Gastrocnemius medialis (tissue), 4 donors: ENCODE measurements at regions not wholly inside any gene's neighbourhood (a gene's known extent, or its start where the extent isn't known, plus 50 kb on each side); places are given as distances from the start of the nearest gene placed in this dataset.

Experiments used
- ATAC-seq, 2 donors: fragments of 150-250 bp; one replicate each; pipeline ENCODE4 v1.9.1; 2016
- DNase-seq, 2 donors: peaks; one replicate each; pipeline ENCODE4 v3.0.0-alpha.2; 2019
- H3K27ac ChIP-seq, 4 donors: fragments of 200-600 bp; sonication (generic); 1 replicate in 1 of 4; 2 replicates in 3 of 4; pipeline ENCODE4 v1.5.1; 2016 to 2018; ENCODE audit warnings: mild to moderate bottlenecking in 2 of 4, moderate library complexity in 1 of 4
- H3K27me3 ChIP-seq, 3 donors: fragments of 200-600 bp; sonication (generic) in 2 of 3; 1 replicate in 1 of 3; 2 replicates in 2 of 3; pipeline versions ENCODE4 v1.5.1 to v1.6.0; 2016 to 2019; ENCODE audit warnings: mild to moderate bottlenecking in 1 of 3, moderate library complexity in 1 of 3
- H3K36me3 ChIP-seq, 2 donors: fragments of 200-600 bp; sonication (generic) in 1 of 2; one replicate each; pipeline ENCODE4 v1.5.1; 2017 to 2018
- H3K4me1 ChIP-seq, 2 donors: fragments of 200-600 bp; sonication (generic) in 1 of 2; one replicate each; pipeline ENCODE4 v1.5.1; 2016 to 2017; ENCODE audit warnings: mild to moderate bottlenecking in 2 of 2
- H3K4me3 ChIP-seq, 4 donors: fragments of 200-600 bp; sonication (generic) in 3 of 4; 1 replicate in 1 of 4; 2 replicates in 3 of 4; pipeline ENCODE4 v1.5.1; 2016 to 2019; ENCODE audit warnings: mild to moderate bottlenecking in 2 of 4
- H3K9me3 ChIP-seq, 3 donors: fragments of 200-600 bp; sonication (generic) in 2 of 3; 1 replicate in 1 of 3; 2 replicates in 2 of 3; pipeline ENCODE4 v1.5.1; 2016 to 2019
- POLR2A ChIP-seq, 2 donors: fragments of 450-650 bp; IDR thresholded peaks; one replicate each; pipeline ENCODE4 v1.6.1; 2017; ENCODE audit warnings: antibody characterized with exemption in 2 of 2, mild to moderate bottlenecking in 2 of 2, moderate library complexity in 2 of 2
- in situ Hi-C, 4 donors: fragments of 200-750 bp; cut with MboI; loops; one replicate each; pipeline versions ENCODE4 v1.15.0 to v1.8.0; 2017; ENCODE audit warnings: low sequenced_read_pairs in 4 of 4
- intact Hi-C: fragments of 100-400 bp; cut with DNase I; formaldehyde crosslinking; loops from one replicate; pipeline ENCODE4 v1.15.1; 2023; ENCODE audit warnings: low total_unique reads
- TF ChIP-seq, protein P1 (sequence below), 5 experiments: fragments of 450-650 bp in 3 of 5; fragments of 200-600 bp in 2 of 5; sonication (generic) in 2 of 5; IDR thresholded peaks in 4 of 5; conservative IDR thresholded peaks in 1 of 5; 1 replicate in 4 of 5; 2 replicates in 1 of 5; pipeline ENCODE4 v1.5.1; 2016 to 2019; ENCODE audit warnings: antibody characterized with exemption in 5 of 5, mild to moderate bottlenecking in 3 of 5, moderate library complexity in 3 of 5

DNA sequence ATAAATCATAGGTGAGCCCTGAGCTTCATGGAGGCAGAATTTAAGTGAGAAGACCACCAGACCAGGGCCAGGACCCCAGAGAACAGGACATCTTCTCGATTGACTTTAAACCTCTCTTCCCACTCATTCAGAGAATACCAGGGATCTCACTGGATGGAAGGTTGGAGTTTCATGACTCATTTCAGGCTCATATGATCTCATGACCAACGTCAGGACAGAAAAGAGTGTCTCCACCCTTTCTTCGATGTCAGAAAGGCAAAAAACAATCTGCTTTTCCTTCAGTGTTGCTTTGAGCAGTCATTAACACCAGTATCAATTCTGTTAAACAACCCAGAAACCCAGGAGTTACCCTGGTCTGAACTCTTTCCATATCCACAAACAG lies 361.0 kb downstream of the KLF12 start:
- H3K27ac ChIP-seq = no peak overlapping the region
- no peak overlapping the region for H3K4me3 ChIP-seq
- no peaks in the 10 kb centered on the region for H3K27me3 ChIP-seq
- no peaks in the 10 kb centered on the region for H3K36me3 ChIP-seq
- ATAC-seq = no peak
- peaks cover 19 to 29% of the 10 kb centered on the region in 2 donors for H3K4me1 ChIP-seq
- intact Hi-C loops (no loop called here), in situ Hi-C loops (loop anchor here in 3 of 4 donors (25.0 kb wide), 1 partner anchor 1439 kb away; no protein-coding TSS in a partner anchor)
- no peaks in the 10 kb centered on the region for H3K9me3 ChIP-seq
- no peak for DNase-seq
- TF ChIP-seq POLR2A (IDR thresholded peaks at IDR 0.05) = no peak
- TF ChIP-seq, protein P1, sequence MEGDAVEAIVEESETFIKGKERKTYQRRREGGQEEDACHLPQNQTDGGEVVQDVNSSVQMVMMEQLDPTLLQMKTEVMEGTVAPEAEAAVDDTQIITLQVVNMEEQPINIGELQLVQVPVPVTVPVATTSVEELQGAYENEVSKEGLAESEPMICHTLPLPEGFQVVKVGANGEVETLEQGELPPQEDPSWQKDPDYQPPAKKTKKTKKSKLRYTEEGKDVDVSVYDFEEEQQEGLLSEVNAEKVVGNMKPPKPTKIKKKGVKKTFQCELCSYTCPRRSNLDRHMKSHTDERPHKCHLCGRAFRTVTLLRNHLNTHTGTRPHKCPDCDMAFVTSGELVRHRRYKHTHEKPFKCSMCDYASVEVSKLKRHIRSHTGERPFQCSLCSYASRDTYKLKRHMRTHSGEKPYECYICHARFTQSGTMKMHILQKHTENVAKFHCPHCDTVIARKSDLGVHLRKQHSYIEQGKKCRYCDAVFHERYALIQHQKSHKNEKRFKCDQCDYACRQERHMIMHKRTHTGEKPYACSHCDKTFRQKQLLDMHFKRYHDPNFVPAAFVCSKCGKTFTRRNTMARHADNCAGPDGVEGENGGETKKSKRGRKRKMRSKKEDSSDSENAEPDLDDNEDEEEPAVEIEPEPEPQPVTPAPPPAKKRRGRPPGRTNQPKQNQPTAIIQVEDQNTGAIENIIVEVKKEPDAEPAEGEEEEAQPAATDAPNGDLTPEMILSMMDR (IDR thresholded peaks at IDR 0.05 in 4 of 5, conservative IDR thresholded peaks at IDR 0.05 in 1 of 5) = no peak

DNA sequence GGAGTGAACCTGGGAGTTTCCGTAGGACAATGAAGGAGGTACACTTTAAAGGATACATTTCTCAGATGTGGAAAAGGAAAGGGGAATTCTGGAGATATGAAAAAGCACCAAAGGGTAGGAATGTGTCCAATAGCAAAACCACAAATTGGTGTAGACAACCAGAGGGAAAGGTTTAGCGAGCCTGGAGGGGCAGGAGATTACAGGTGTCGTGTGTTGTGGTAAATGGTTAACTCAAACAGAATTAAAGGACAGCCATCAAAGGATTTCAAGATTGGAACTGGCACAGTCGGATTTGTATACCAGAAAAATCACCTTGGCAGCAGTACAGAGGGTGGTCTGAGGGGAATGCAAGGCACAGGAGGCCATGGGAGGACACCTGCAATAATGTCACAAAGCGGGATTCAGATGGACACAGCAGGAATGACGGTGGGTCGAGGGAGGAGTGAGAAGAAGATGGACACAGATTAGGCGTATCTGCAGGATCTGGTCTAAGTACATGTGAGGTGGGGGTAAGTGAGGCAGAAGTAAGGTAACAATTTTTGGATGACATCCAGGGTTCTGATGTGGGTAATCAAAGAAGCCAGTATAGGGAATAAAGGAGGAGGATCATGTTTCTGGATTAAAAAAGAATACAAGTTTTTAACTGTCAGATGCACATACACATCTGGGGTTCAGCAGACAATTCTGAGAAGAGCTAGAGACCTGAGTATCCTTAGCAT lies 361.6 kb downstream of the KLF12 start:
- Histone ChIP-seq H3K27me3 (no peaks in the 10 kb centered on the region), H3K27ac (no peak overlapping the region), H3K36me3 (no peaks in the 10 kb centered on the region), H3K9me3 (no peaks in the 10 kb centered on the region), H3K4me3 (no peak overlapping the region), H3K4me1 (peaks cover 19 to 34% of the 10 kb centered on the region in 2 donors)
- ATAC-seq (no peak), DNase-seq (no peak)
- in situ Hi-C loops = loop anchor here in 3 of 4 donors (25.0 kb wide), 1 partner anchor 1440 kb away; no protein-coding TSS in a partner anchor
- TF ChIP-seq POLR2A (IDR thresholded peaks at IDR 0.05) = no peak
- TF ChIP-seq, protein P1 (IDR thresholded peaks at IDR 0.05 in 4 of 5, conservative IDR thresholded peaks at IDR 0.05 in 1 of 5) = no peak
- intact Hi-C loops = no loop called here

DNA sequence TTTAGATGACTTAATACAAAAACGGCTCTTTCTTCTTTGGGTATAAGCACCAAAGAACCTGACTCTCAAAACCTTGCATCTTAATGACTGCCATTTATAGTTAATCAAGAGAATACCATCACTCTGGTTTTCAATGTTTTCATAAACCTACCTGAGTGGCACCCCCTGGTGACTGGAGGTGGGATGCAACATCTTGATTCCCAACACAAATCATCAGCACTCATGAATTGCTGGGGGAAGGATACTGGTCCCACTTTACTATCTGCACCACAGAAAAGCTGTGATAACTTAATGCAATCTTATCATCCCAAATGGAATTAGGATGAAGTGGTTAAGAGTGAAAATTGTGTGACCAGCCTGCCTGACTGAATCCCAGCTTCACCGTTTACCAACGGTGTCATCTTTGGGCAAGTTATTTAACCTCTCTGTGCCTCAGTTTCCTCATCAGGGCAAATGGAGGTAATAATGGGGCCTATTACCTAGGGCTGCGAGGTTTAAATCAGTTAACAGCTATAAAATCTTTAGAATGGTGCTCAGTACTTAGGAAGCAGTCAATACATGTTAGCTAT lies 366.4 kb downstream of the KLF12 start:
- intact Hi-C loops (no loop called here), in situ Hi-C loops (loop anchor here in 3 of 4 donors (25.0 kb wide), 1 partner anchor 1444 kb away; no protein-coding TSS in a partner anchor)
- peak; percentile 30 to 60 for ATAC-seq

DNA sequence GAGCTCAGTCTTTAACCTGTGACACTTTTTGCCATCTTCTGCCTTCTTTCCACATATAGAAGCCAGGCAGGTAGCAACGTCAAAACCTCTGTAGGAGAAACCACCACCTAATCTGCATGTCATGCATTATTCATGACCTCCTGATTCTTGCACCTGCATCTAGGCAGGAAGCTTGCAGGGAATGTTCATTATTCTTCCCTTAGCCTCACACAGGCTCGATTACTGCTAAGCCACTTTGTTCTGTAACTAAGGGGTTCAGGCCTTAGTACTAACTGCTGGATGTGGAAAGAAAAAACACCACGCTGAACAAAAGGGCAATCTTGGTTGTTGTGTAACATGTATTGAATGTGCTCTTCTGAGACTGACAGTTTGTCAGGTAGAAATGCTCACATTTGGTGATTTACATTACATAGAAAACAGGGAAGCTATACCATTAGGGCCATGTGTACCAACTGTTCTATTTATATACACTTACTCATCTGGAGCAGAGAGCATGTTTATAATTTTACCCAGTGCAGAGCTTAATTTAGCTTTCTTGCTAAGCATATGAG lies 366.9 kb downstream of the KLF12 start:
- Histone ChIP-seq H3K36me3 (no peaks in the 10 kb centered on the region), H3K27me3 (no peaks in the 10 kb centered on the region), H3K9me3 (no peaks in the 10 kb centered on the region), H3K4me1 (peaks cover 31 to 44% of the 10 kb centered on the region in 2 donors), H3K27ac (peak overlapping the region; percentile 72 to 80 (median 78)), H3K4me3 (no peak overlapping the region)
- intact Hi-C loops (no loop called here), in situ Hi-C loops (loop anchor here in 3 of 4 donors (25.0 kb wide), 1 partner anchor 1445 kb away; no protein-coding TSS in a partner anchor)
- ATAC-seq (peak; percentile 92 to 96), DNase-seq (no peak)
- TF ChIP-seq POLR2A (IDR thresholded peaks at IDR 0.05) = no peak
- TF ChIP-seq, protein P1 (IDR thresholded peaks at IDR 0.05 in 4 of 5, conservative IDR thresholded peaks at IDR 0.05 in 1 of 5) = no peak

More for the DNA sequence above, 366.4 kb downstream of the KLF12 start:
- peaks cover 31 to 44% of the 10 kb centered on the region in 2 donors for H3K4me1 ChIP-seq
- H3K27ac ChIP-seq = peak overlapping the region; percentile 72 to 80 (median 78)
- no peaks in the 10 kb centered on the region for H3K36me3 ChIP-seq
- H3K9me3 ChIP-seq = no peaks in the 10 kb centered on the region
- no peak for DNase-seq
- no peak overlapping the region for H3K4me3 ChIP-seq
- H3K27me3 ChIP-seq = no peaks in the 10 kb centered on the region
- TF ChIP-seq, protein P1 (IDR thresholded peaks at IDR 0.05 in 4 of 5, conservative IDR thresholded peaks at IDR 0.05 in 1 of 5) = peak in 4 of 5 experiments; percentile 20 to 47 (median 40)
- TF ChIP-seq POLR2A (IDR thresholded peaks at IDR 0.05) = no peak
